Ishikawa (cell line): ENCODE measurements at regions not wholly inside any gene's neighbourhood (a gene's known extent, or its start where the extent isn't known, plus 50 kb on each side); places are given as distances from the start of the nearest gene placed in this dataset.

Experiments
- CEBPB ChIP-seq: IDR thresholded peaks from 2 replicates; pipeline ENCODE4 v1.6.1; 2012
- EGR1 ChIP-seq: IDR thresholded peaks from 2 replicates; pipeline ENCODE4 v1.6.1; 2012
- EP300 ChIP-seq: IDR thresholded peaks from 2 replicates; pipeline ENCODE4 v1.6.1; 2012; ENCODE audit warnings: borderline replicate concordance
- RAD21 ChIP-seq: IDR thresholded peaks from 2 replicates; pipeline ENCODE4 v1.6.1; 2012; ENCODE audit warnings: low read depth
- REST ChIP-seq: IDR thresholded peaks from 2 replicates; pipeline ENCODE4 v1.6.1; 2012; ENCODE audit warnings: low read depth, mild to moderate bottlenecking
- TAF1 ChIP-seq: IDR thresholded peaks from 2 replicates; pipeline ENCODE4 v1.6.1; 2012; ENCODE audit warnings: low read depth, mild to moderate bottlenecking
- TEAD4 ChIP-seq: IDR thresholded peaks from 2 replicates; pipeline ENCODE4 v1.6.1; 2012
- USF1 ChIP-seq: IDR thresholded peaks from 2 replicates; pipeline ENCODE4 v1.6.1; 2012

- TF ChIP-seq CEBPB (no peak), RAD21 (no peak), EP300 (no peak), TEAD4 (no peak), TAF1 (no peak), REST (no peak), EGR1 (no peak), USF1 (no peak)
Observed at GRCh38 chr2:23132000-23132399, 253.0 kb upstream of the KLHL29 start.
